BLaER1 treated with 17β-estradiol and CSF1 and Interleukin-3, amounts not matched to agents 10 nM and 100 nM (cell line): ENCODE measurements at regions not wholly inside any gene's neighbourhood (a gene's known extent, or its start where the extent isn't known, plus 50 kb on each side); places are given as distances from the start of the nearest gene placed in this dataset.
"Not testable (repeated sequence)": the region's sequence is repeated elsewhere in the genome, so short reads cannot be mapped to it uniquely, and the experiment has no call there.

Experiments
- H3K27ac ChIP-seq, 11 experiments: shearing (Covaris generic); formaldehyde crosslinking; 2 replicates each; pipeline ENCODE4 v1.8.1; 2022
- H3K27me3 ChIP-seq, 11 experiments: shearing (Covaris generic); formaldehyde crosslinking; 2 replicates each; pipeline ENCODE4 v1.8.1; 2022
- H3K36me3 ChIP-seq, 11 experiments: shearing (Covaris generic); formaldehyde crosslinking; 2 replicates each; pipeline ENCODE4 v1.8.1; 2022
- H3K4me1 ChIP-seq, 10 experiments: shearing (Covaris generic); formaldehyde crosslinking; 2 replicates each; pipeline ENCODE4 v1.8.1; 2022
- H3K4me2 ChIP-seq, 11 experiments: shearing (Covaris generic); formaldehyde crosslinking; 2 replicates each; pipeline ENCODE4 v1.8.1; 2022
- H3K4me3 ChIP-seq, 10 experiments: shearing (Covaris generic); formaldehyde crosslinking; 2 replicates each; pipeline ENCODE4 v1.8.1; 2022
- H3K9ac ChIP-seq, 11 experiments: shearing (Covaris generic); formaldehyde crosslinking; 2 replicates each; pipeline ENCODE4 v1.8.1; 2022
- H3K9me3 ChIP-seq, 11 experiments: shearing (Covaris generic); formaldehyde crosslinking; replicated peaks in 1 of 11; 2 replicates each; pipeline ENCODE4 v1.8.1; 2022
- H4K20me1 ChIP-seq, 11 experiments: shearing (Covaris generic); formaldehyde crosslinking; 2 replicates each; pipeline ENCODE4 v1.8.1; 2022
- Cebpa-rat ChIP-seq, 11 experiments: shearing (Covaris generic); IDR thresholded peaks; 2 replicates each; pipeline ENCODE4 v1.8.1; 2022

GRCh38 chr15:79492065-79492464 lies 59.9 kb downstream of the MINAR1 start:
- Histone ChIP-seq H3K27ac (no peak overlapping the region), H4K20me1 (no peaks in the 10 kb centered on the region), H3K4me1 (no peaks in the 10 kb centered on the region), H3K36me3 (no peaks in the 10 kb centered on the region), H3K9ac (no peak overlapping the region), H3K27me3 (no peaks in the 10 kb centered on the region), H3K4me2 (no peak overlapping the region), H3K4me3 (no peak overlapping the region), H3K9me3 (peaks cover 0 to 5% (median 0%) of the 10 kb centered on the region in 11 experiments; a peak in 3 of 22 replicates)
- TF ChIP-seq Cebpa-rat (IDR thresholded peaks at IDR 0.05): no peak

DNA sequence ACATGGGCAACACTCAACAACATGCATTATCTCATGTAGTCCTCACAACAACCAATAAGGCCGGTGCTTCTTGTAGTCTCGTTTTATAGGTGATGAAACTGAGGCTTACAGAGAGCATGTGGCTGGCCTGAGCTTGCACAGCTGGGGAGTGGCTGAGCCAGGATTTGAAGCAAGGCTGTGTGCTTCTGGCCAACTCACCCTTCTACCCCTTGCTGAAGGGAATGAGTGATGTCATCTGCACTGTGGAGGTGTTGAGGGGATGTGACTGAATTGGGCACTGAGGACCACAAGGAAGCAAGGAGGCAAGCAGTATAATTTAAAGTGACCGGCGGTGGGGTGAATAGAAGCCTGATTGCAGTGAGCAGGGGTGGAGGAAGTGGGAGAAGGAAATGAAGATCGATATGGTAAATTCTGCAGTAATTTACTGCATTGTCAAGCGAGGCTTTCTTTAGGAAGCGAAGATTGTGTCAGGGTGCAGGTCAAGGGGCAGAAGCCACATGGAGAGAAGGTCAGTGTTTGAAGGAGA lies 62.3 kb downstream of the MINAR1 start:
- H3K36me3 ChIP-seq: no peaks in the 10 kb centered on the region
- H3K9ac ChIP-seq: no peak overlapping the region
- H3K4me1 ChIP-seq: no peaks in the 10 kb centered on the region
- no peaks in the 10 kb centered on the region for H4K20me1 ChIP-seq
- H3K27ac ChIP-seq: no peak overlapping the region
- no peaks in the 10 kb centered on the region for H3K27me3 ChIP-seq
- H3K9me3 ChIP-seq: peaks cover 0 to 5% (median 0%) of the 10 kb centered on the region in 11 experiments; a peak in 3 of 22 replicates
- no peak for TF ChIP-seq Cebpa-rat (IDR thresholded peaks at IDR 0.05)
- H3K4me3 ChIP-seq: no peak overlapping the region
- H3K4me2 ChIP-seq: no peak overlapping the region

DNA sequence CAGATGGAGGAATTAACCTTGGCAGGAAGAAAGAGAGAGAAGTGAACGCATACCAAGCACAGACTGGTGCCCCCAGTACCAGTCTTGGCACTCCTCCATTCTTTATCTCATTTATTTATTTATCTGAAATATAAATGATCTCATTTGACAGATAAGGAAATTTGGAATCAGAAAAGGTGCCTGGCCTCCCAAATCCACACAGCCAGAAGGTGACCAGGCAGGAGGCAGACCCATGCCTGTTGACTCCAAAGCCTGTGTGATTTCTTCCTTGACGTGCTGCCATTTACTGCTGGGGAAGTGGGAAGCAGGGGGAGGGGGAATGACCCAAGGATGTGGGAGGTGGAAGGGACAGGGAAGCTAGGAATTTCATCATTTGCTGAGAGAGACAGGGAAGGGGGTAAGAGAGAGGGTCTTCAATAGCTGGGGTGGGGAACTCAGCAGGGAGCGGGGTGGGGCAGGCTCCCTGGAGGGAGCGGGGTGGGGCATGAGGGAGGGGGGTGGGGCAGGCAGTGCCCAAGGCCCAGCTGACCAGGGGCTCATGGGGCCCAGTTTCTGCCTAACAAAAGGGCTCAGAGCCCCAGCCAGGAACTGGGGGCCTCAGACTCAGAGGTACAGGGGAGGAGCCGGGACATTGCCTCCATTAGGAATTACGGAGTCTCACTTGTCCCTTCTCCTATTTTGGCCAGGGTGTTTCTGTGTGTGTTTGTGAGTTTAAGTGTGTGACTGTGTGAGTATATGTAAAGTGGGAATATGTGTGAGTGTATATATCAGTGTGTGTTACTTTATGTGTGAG lies 63.0 kb downstream of the MINAR1 start:
- no peak overlapping the region for H3K27ac ChIP-seq
- H3K9me3 ChIP-seq: peaks cover 0 to 5% (median 0%) of the 10 kb centered on the region in 11 experiments; a peak in 3 of 22 replicates
- no peaks in the 10 kb centered on the region for H4K20me1 ChIP-seq
- no peak overlapping the region for H3K9ac ChIP-seq
- H3K27me3 ChIP-seq: no peaks in the 10 kb centered on the region
- H3K4me1 ChIP-seq: no peaks in the 10 kb centered on the region
- no peak overlapping the region for H3K4me3 ChIP-seq
- no peaks in the 10 kb centered on the region for H3K36me3 ChIP-seq
- H3K4me2 ChIP-seq: no peak overlapping the region
- TF ChIP-seq Cebpa-rat (IDR thresholded peaks at IDR 0.05): no peak

DNA sequence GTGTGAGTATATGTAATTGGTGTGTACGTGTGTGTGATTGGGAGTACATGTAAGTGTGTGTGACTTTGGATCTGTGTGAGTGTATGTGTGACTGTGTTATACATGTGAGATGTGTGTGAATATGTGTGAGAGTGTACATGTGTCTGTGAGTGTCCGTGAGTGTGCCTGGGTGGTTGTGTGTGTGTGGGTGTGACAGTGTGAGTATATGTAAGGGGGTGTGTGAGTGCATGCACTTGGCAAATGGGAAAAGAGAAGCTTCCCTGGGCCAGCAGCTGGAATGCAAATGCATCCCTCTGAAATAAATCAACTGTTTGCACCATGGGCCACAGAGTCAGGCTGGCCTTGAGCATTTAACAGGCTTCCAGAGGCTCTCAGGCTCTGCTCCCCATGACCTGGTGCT lies 63.6 kb downstream of the MINAR1 start:
- no peak overlapping the region for H3K4me2 ChIP-seq
- H3K9ac ChIP-seq: no peak overlapping the region

GRCh38 chr15:79496838-79497237 lies 64.7 kb downstream of the MINAR1 start:
- TF ChIP-seq Cebpa-rat (IDR thresholded peaks at IDR 0.05): no peak
- no peak overlapping the region for H3K4me3 ChIP-seq

More for the DNA sequence above, 63.6 kb downstream of the MINAR1 start:
- Histone ChIP-seq H3K27me3 (no peaks in the 10 kb centered on the region), H3K36me3 (no peaks in the 10 kb centered on the region), H3K4me3 (no peak overlapping the region), H3K9me3 (peaks cover 0 to 5% (median 0%) of the 10 kb centered on the region in 11 experiments; a peak in 3 of 22 replicates), H4K20me1 (no peaks in the 10 kb centered on the region), H3K27ac (no peak overlapping the region), H3K4me1 (no peaks in the 10 kb centered on the region)
- TF ChIP-seq Cebpa-rat (IDR thresholded peaks at IDR 0.05): no peak

DNA sequence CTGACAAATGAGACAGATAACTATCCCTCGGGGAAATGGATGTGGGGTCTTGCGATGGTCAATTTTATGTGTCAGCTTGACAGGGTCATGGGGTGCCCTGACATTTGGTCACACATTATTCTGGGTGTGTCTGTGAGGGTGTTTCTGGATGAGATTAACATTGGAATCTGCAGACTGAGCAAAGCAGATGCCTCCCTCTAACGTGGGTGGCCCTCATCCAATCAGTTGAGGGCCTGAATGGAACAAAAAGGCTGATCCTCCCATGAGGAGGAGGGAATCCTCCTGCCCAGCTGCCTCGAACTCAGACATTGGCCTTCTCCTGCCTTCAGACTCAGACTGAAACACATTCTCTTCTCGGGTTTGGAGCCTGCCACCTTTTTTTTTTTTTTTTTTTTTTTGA lies 69.0 kb downstream of the MINAR1 start:
- Histone ChIP-seq H3K36me3 (no peaks in the 10 kb centered on the region), H3K27me3 (no peaks in the 10 kb centered on the region), H3K4me3 (no peak overlapping the region), H3K27ac (no peak overlapping the region), H3K4me1 (no peaks in the 10 kb centered on the region), H3K4me2 (no peak overlapping the region), H3K9me3 (no peaks in the 10 kb centered on the region), H4K20me1 (no peaks in the 10 kb centered on the region), H3K9ac (no peak overlapping the region)
- no peak for TF ChIP-seq Cebpa-rat (IDR thresholded peaks at IDR 0.05)

More at GRCh38 chr15:79496838-79497237, 64.7 kb downstream of the MINAR1 start:
- no peak overlapping the region for H3K27ac ChIP-seq
- no peaks in the 10 kb centered on the region for H3K27me3 ChIP-seq
- no peak overlapping the region for H3K4me2 ChIP-seq
- no peaks in the 10 kb centered on the region for H3K36me3 ChIP-seq
- H3K9me3 ChIP-seq: peaks cover 0 to 5% (median 0%) of the 10 kb centered on the region in 11 experiments; a peak in 3 of 22 replicates
- no peaks in the 10 kb centered on the region for H4K20me1 ChIP-seq
- no peak overlapping the region for H3K9ac ChIP-seq
- H3K4me1 ChIP-seq: no peaks in the 10 kb centered on the region

DNA sequence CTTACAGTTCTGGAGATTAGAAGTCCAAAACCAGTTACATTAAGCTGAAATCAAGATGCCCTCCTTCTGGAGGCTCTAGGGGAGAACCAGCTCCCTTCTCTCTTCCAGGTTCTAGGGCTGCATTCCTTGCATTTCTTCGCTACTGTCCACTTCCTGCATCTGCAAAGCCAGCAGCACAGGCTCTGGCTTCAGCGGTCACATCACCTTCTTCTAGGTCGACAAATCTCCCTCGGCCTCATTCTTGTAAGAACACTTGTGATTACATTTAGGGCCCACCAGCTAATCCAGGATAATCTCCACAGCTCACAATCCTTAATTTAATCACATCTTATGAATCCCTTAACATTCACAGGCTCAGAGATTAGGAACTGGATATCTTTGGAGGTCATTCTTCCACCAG lies 73.8 kb downstream of the MINAR1 start:
- H4K20me1 ChIP-seq: no peaks in the 10 kb centered on the region
- H3K4me1 ChIP-seq: no peaks in the 10 kb centered on the region
- H3K4me2 ChIP-seq: no peak overlapping the region
- H3K9me3 ChIP-seq: no peaks in the 10 kb centered on the region
- H3K4me3 ChIP-seq: no peak overlapping the region
- no peak overlapping the region for H3K27ac ChIP-seq
- no peak for TF ChIP-seq Cebpa-rat (IDR thresholded peaks at IDR 0.05)
- no peak overlapping the region for H3K9ac ChIP-seq
- no peaks in the 10 kb centered on the region for H3K27me3 ChIP-seq
- H3K36me3 ChIP-seq: no peaks in the 10 kb centered on the region

DNA sequence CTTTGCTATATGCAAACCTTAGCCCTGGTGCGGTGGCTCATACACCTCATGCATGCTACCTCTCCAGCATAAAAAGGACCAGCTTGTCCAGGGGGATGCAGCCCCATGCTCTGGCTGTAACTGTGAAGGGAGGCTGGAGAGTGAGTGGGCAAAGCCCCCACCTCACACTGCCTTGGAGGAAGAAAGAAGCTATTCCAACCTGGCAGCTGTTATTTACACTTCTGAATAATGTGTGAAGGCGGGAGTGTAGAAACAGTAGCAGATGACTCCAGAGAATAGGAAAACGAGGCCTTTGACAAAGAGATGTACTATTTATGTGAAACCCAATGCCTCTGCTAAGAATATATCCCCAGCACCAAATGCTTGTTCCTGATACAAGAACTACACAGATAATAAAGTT lies 80.7 kb downstream of the MINAR1 start:
- H3K27ac ChIP-seq, H3K36me3 ChIP-seq, H3K4me1 ChIP-seq, H3K4me2 ChIP-seq, H3K9me3 ChIP-seq, H3K27me3 ChIP-seq, H3K4me3 ChIP-seq, H4K20me1 ChIP-seq, H3K9ac ChIP-seq: not testable (repeated sequence)

- Histone ChIP-seq H3K4me1 (no peaks in the 10 kb centered on the region), H3K4me2 (no peak overlapping the region), H3K4me3 (no peak overlapping the region), H3K9me3 (peaks cover 0 to 4% (median 0%) of the 10 kb centered on the region in 11 experiments; a peak in 1 of 22 replicates), H3K36me3 (no peaks in the 10 kb centered on the region), H4K20me1 (no peaks in the 10 kb centered on the region), H3K9ac (no peak overlapping the region), H3K27me3 (no peaks in the 10 kb centered on the region), H3K27ac (no peak overlapping the region)
- TF ChIP-seq Cebpa-rat (IDR thresholded peaks at IDR 0.05): no peak
These were observed 81.3 kb downstream of the MINAR1 start for GRCh38 chr15:79513417-79513816.

DNA sequence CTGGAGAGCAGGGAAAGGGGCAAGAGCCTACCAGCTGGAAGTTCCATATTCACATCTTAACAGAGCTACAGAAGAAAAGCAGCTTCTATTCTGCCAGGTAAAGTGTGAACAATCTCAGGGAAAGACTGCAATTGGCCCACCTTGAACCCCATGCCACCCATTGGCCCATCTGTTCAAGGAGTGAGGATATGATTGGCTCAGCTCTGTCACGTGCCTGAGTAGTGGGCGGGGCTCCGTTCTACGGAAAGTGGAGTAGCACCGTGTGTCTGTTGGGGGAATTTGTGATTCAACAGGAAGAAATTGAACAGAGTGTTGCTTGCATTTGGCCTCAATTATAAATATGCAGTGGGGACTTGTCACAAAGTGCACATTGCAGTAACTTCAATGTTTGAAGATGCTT lies 81.8 kb downstream of the MINAR1 start:
- no peak overlapping the region for H3K9ac ChIP-seq
- no peak overlapping the region for H3K4me3 ChIP-seq
- H3K9me3 ChIP-seq: peaks cover 0 to 4% (median 0%) of the 10 kb centered on the region in 11 experiments; a peak in 1 of 22 replicates
- no peaks in the 10 kb centered on the region for H4K20me1 ChIP-seq
- TF ChIP-seq Cebpa-rat (IDR thresholded peaks at IDR 0.05): no peak
- H3K4me2 ChIP-seq: no peak overlapping the region
- H3K27ac ChIP-seq: no peak overlapping the region
- H3K36me3 ChIP-seq: no peaks in the 10 kb centered on the region
- H3K4me1 ChIP-seq: no peaks in the 10 kb centered on the region
- no peaks in the 10 kb centered on the region for H3K27me3 ChIP-seq
